K562 (cell line): ENCODE measurements at regions not wholly inside any gene's neighbourhood (a gene's known extent, or its start where the extent isn't known, plus 50 kb on each side); places are given as distances from the start of the nearest gene placed in this dataset.

Experiments used
- ATAC-seq: fragments of 200-7000 bp; cut with Tn5 transposase; 3 replicates; pipeline ENCODE4 v1.9.1; 2020; ENCODE audit warnings: moderate library complexity
- BruUV-seq: library from RNA; stranded (reverse); fragments of 400-500 nt; replicated peaks from 2 replicates; lab custom pipeline; 2021; lab: Mats Ljungman, UMichigan
- CTCF ChIA-PET: fragments of 300-600 bp; formaldehyde crosslinking; extraction: SDS; loops from one replicate; lab custom pipeline; 2021; ENCODE audit warnings: low intra/inter-chr PET ratio; lab: Yijun Ruan, JAX
- POLR2A ChIA-PET: fragments of 300-600, 350-650 bp; sonication (Branson Sonifier 250); formaldehyde crosslinking; extraction: SDS; loops from one replicate; lab custom pipeline; 2021; ENCODE audit warnings: antibody characterized with exemption, inconsistent platforms; lab: Yijun Ruan, JAX
- DNase-seq, 4 experiments: peaks; one replicate each; pipeline versions ENCODE4 v3.0.0 to v3.0.0-alpha.2; 2011 to 2018; ENCODE audit warnings: low spot score in 3 of 4, mixed read lengths in 3 of 4; ENCODE audit errors: extremely low read depth in 1 of 4
- FAIRE-seq: peaks from 2 replicates; lab custom pipeline; 2011; peaks lifted over from hg19 to GRCh38; lab: Jason Lieb, UNC
- H2AFZ ChIP-seq: 2 replicates; pipeline ENCODE4 v1.6.0; 2011; ENCODE audit warnings: low read depth, low read length, control low read depth, inconsistent platforms
- H3K27ac ChIP-seq: fragments of 200-600 bp; 3 replicates; pipeline ENCODE4 v1.8.0; 2011; ENCODE audit warnings: low read depth, mild to moderate bottlenecking, control low read depth, inconsistent platforms, low read length, moderate library complexity, mixed read lengths; ENCODE audit errors: extremely low read depth
- H3K27me3 ChIP-seq, 2 experiments: fragments of 300-600 bp in 1 of 2; 2 replicates in 1 of 2; 3 replicates in 1 of 2; pipeline versions ENCODE4 v1.6.0 to v1.8.0; 2011; ENCODE audit warnings: inconsistent platforms in 2 of 2, low read length in 2 of 2, mild to moderate bottlenecking in 1 of 2, mixed read lengths in 1 of 2, moderate library complexity in 1 of 2; ENCODE audit not compliant: control insufficient read depth in 2 of 2, insufficient read depth in 2 of 2
- H3K36me3 ChIP-seq: fragments of 300-600 bp; 3 replicates; pipeline ENCODE4 v1.8.0; 2011; ENCODE audit warnings: mild to moderate bottlenecking, low read length, inconsistent platforms; ENCODE audit not compliant: control insufficient read depth, insufficient read depth
- H3K4me1 ChIP-seq, 2 experiments: fragments of 200-600 bp in 1 of 2; replicated peaks in 1 of 2; 2 replicates in 1 of 2; 3 replicates in 1 of 2; pipeline versions ENCODE4 v1.5.1 to v1.8.0; 2011; ENCODE audit warnings: inconsistent platforms in 2 of 2, low read length in 2 of 2, mild to moderate bottlenecking in 1 of 2, mixed read lengths in 1 of 2, moderate library complexity in 1 of 2; ENCODE audit not compliant: control insufficient read depth in 2 of 2, insufficient read depth in 2 of 2
- H3K4me2 ChIP-seq: 2 replicates; pipeline ENCODE4 v1.6.1; 2011; ENCODE audit warnings: low read length, control low read depth, inconsistent platforms, mixed read lengths; ENCODE audit not compliant: insufficient read depth
- H3K4me3 ChIP-seq: fragments of 200-600 bp; sonication (generic), shearing (Covaris generic); 2 replicates; pipeline ENCODE4 v1.5.1; 2016; ENCODE audit warnings: control low read depth, inconsistent platforms
- H3K79me2 ChIP-seq: fragments of 200-600 bp; 3 replicates; pipeline ENCODE4 v1.8.0; 2011; ENCODE audit warnings: low read length, inconsistent platforms; ENCODE audit not compliant: control insufficient read depth, insufficient read depth
- H3K9ac ChIP-seq, 2 experiments: 2 replicates each; pipeline versions ENCODE4 v1.6.0 to v1.6.1; 2011; ENCODE audit warnings: low read depth in 2 of 2, low read length in 2 of 2, control low read depth in 1 of 2, inconsistent platforms in 1 of 2, mild to moderate bottlenecking in 1 of 2, mixed read lengths in 1 of 2; ENCODE audit not compliant: insufficient read depth in 1 of 2
- H3K9me1 ChIP-seq: one replicate; pipeline ENCODE4 v1.6.0; 2011; ENCODE audit warnings: inconsistent platforms, mild to moderate bottlenecking, low read length, moderate library complexity; ENCODE audit not compliant: control insufficient read depth, insufficient read depth
- H3K9me3 ChIP-seq: replicated peaks from 2 replicates; pipeline ENCODE4 v1.5.1; 2011; ENCODE audit warnings: low read depth, low read length, inconsistent platforms; ENCODE audit not compliant: control insufficient read depth, insufficient read depth
- H4K20me1 ChIP-seq: replicated peaks from 2 replicates; pipeline ENCODE4 v1.6.1; 2011; ENCODE audit warnings: low read length, inconsistent platforms, mixed read lengths; ENCODE audit not compliant: control insufficient read depth, insufficient read depth
- CHD2 ChIP-seq: IDR thresholded peaks from 2 replicates; pipeline ENCODE4 v1.6.1; 2011; ENCODE audit warnings: low read depth, low read length
- NFE2L1 ChIP-seq: fragments of 450-650 bp; IDR thresholded peaks from 2 replicates; pipeline ENCODE4 v1.6.1; 2016; ENCODE audit warnings: missing genetic modification characterization, low read depth, mild to moderate bottlenecking, missing compliant biosample characterization, moderate library complexity, borderline replicate concordance
- NUFIP1 ChIP-seq: fragments of 450-650 bp; IDR thresholded peaks from 2 replicates; pipeline ENCODE4 v1.6.1; 2018; ENCODE audit not compliant: partially characterized antibody
- PTTG1 ChIP-seq: fragments of 450-650 bp; IDR thresholded peaks from 2 replicates; pipeline ENCODE4 v1.6.1; 2016; ENCODE audit warnings: low read depth, mild to moderate bottlenecking, missing genetic modification characterization, missing compliant biosample characterization
- ZFP30 ChIP-seq: fragments of 250-450 bp; sonication (Bioruptor Pico); IDR thresholded peaks from 2 replicates; pipeline ENCODE4 v1.8.0; 2022; ENCODE audit warnings: moderate library complexity, mild to moderate bottlenecking, inconsistent platforms, borderline replicate concordance
- WGBS: fragments of 100-300 bp; shearing (Covaris generic); methylation state at CpG from one replicate; pipeline ENCODE4 v1.1.6; 2016; ENCODE audit warnings: low coverage, mixed read lengths; ENCODE audit not compliant: insufficient coverage; ENCODE audit errors: missing lambda C conversion rate; 5-methylcytosine and 5-hydroxymethylcytosine counted together
- in situ Hi-C: fragments of 300-500 bp; cut with MboI; formaldehyde crosslinking; loops from 4 replicates; pipeline ENCODE4 v1.15.0; 2018; ENCODE audit warnings: inconsistent platforms, mixed read lengths
- intact Hi-C: fragments of 100-400 bp; cut with micrococcal nuclease; formaldehyde crosslinking; loops from 2 replicates; pipeline ENCODE4 v1.14.2; 2022
- TF ChIP-seq, protein P1 (sequence below): sonication (generic); formaldehyde crosslinking; IDR thresholded peaks from 2 replicates; pipeline ENCODE4 v1.8.1; 2023; ENCODE audit warnings: mild to moderate bottlenecking, missing genetic modification reagents
- TF ChIP-seq, protein P2 (sequence below), 2 experiments: fragments of 450-650 bp in 1 of 2; sonication (generic) in 1 of 2; formaldehyde crosslinking in 1 of 2; IDR thresholded peaks; 2 replicates each; pipeline versions ENCODE4 v1.7.1 to v1.9.0; 2016 to 2022; ENCODE audit warnings: inconsistent platforms in 1 of 2, mild to moderate bottlenecking in 1 of 2, missing genetic modification reagents in 1 of 2

DNA sequence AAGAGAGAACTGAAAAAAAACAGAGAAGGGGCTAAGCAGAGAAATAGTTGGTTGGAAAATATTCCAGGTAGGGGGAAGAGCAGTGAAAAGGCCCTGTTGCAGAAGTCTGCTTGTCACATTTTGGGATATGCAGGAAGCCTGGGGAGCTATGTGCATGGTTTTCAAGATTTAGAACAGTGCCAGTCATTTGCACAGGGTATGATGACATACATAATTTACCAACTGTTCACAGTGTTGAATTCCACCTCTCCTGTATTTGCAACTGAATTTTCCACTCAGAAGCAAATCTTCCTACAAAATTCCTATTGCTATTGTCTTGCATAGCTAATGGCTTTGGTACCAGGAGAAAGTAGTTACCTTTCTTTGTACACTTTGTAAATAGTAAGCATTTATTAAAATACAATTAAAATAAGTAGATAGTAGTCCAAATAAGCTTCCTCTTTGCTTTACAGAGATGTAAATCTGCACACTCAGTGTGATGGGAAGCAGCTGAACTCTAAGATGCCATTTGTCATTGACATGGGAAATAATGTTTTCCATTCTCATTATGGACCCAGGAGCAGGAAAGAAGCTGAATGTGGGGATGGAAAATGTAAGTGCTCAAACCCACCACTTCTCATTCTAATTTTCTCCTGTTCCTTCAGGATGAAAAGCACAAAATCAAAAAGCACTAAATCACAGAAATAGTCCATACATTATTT is 177.4 kb downstream of the BTG1 start (continued):
- TF ChIP-seq PTTG1 (tag), result no peak
- no peak for TF ChIP-seq NUFIP1
- TF ChIP-seq ZFP30 (CRISPR knock-in tag), result no peak
- TF ChIP-seq, protein P1, sequence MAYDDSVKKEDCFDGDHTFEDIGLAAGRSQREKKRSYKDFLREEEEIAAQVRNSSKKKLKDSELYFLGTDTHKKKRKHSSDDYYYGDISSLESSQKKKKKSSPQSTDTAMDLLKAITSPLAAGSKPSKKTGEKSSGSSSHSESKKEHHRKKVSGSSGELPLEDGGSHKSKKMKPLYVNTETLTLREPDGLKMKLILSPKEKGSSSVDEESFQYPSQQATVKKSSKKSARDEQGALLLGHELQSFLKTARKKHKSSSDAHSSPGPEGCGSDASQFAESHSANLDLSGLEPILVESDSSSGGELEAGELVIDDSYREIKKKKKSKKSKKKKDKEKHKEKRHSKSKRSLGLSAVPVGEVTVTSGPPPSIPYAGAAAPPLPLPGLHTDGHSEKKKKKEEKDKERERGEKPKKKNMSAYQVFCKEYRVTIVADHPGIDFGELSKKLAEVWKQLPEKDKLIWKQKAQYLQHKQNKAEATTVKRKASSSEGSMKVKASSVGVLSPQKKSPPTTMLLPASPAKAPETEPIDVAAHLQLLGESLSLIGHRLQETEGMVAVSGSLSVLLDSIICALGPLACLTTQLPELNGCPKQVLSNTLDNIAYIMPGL (CRISPR knock-in tag), result no peak

- WGBS, result 80% methylated on average over 1 of the region's 1 CpG
- DNase-seq (no peak), FAIRE-seq (no peak), ATAC-seq (no peak)
- no peaks in the 10 kb centered on the region for H3K36me3 ChIP-seq
- no peak overlapping the region for H3K4me3 ChIP-seq
- H2AFZ ChIP-seq, result no peak overlapping the region
- no peak overlapping the region for H3K4me2 ChIP-seq
- no peaks in the 10 kb centered on the region for H3K27me3 ChIP-seq
- in situ Hi-C loops, result no loop called here
- no peaks in the 10 kb centered on the region; a peak in 2 of 5 replicates for H3K4me1 ChIP-seq
- no peak overlapping the region for H3K27ac ChIP-seq
- intact Hi-C loops, result no loop called here
- POLR2A ChIA-PET, result interaction anchor here (1.5 kb wide), 2 partner anchors 15 to 178 kb away, joined by 3 to 6 read pairs; partner anchors contain the start of gene BTG1
- CTCF ChIA-PET, result no interaction called here
- TF ChIP-seq CHD2, result no peak
- TF ChIP-seq, protein P2, sequence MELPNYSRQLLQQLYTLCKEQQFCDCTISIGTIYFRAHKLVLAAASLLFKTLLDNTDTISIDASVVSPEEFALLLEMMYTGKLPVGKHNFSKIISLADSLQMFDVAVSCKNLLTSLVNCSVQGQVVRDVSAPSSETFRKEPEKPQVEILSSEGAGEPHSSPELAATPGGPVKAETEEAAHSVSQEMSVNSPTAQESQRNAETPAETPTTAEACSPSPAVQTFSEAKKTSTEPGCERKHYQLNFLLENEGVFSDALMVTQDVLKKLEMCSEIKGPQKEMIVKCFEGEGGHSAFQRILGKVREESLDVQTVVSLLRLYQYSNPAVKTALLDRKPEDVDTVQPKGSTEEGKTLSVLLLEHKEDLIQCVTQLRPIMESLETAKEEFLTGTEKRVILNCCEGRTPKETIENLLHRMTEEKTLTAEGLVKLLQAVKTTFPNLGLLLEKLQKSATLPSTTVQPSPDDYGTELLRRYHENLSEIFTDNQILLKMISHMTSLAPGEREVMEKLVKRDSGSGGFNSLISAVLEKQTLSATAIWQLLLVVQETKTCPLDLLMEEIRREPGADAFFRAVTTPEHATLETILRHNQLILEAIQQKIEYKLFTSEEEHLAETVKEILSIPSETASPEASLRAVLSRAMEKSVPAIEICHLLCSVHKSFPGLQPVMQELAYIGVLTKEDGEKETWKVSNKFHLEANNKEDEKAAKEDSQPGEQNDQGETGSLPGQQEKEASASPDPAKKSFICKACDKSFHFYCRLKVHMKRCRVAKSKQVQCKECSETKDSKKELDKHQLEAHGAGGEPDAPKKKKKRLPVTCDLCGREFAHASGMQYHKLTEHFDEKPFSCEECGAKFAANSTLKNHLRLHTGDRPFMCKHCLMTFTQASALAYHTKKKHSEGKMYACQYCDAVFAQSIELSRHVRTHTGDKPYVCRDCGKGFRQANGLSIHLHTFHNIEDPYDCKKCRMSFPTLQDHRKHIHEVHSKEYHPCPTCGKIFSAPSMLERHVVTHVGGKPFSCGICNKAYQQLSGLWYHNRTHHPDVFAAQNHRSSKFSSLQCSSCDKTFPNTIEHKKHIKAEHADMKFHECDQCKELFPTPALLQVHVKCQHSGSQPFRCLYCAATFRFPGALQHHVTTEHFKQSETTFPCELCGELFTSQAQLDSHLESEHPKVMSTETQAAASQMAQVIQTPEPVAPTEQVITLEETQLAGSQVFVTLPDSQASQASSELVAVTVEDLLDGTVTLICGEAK (IDR thresholded peaks at IDR 0.05), result no peak
- TF ChIP-seq, protein P2 (CRISPR knock-in tag; IDR thresholded peaks at IDR 0.05), result no peak
- no peak for TF ChIP-seq NFE2L1 (tag)
- no peaks in the 10 kb centered on the region; the same call in 1 of the 2 replicates for H3K9me3 ChIP-seq
- H3K79me2 ChIP-seq, result no peaks in the 10 kb centered on the region
- no peak overlapping the region for H3K9ac ChIP-seq
- no peaks in the 10 kb centered on the region for H3K9me1 ChIP-seq
- H4K20me1 ChIP-seq, result no peaks in the 10 kb centered on the region
- BruUV-seq, result no TSS peak
Measured at GRCh38 chr12:91967590-91967989, 178.1 kb downstream of the BTG1 start.
